GM12878 (cell line): ENCODE measurements at regions not wholly inside any gene's neighbourhood (a gene's known extent, or its start where the extent isn't known, plus 50 kb on each side); places are given as distances from the start of the nearest gene placed in this dataset.

Experiments
- ATAC-seq: fragments of 200-7000 bp; cut with Tn5 transposase; 3 replicates; pipeline ENCODE4 v1.9.1; 2020; ENCODE audit warnings: mild to moderate bottlenecking, moderate library complexity
- BruUV-seq: library from RNA; stranded (reverse); fragments of 400-500 nt; replicated peaks from 2 replicates; lab custom pipeline; 2021; lab: Mats Ljungman, UMichigan
- CTCF ChIA-PET: fragments of 300-600 bp; sonication (Branson Sonifier 250); formaldehyde crosslinking; extraction: SDS; loops from one replicate; lab custom pipeline; 2021; ENCODE audit warnings: inconsistent platforms; lab: Yijun Ruan, JAX
- POLR2A ChIA-PET: fragments of 350-600 bp; formaldehyde crosslinking; extraction: SDS; loops from one replicate; lab custom pipeline; 2021; ENCODE audit warnings: inconsistent platforms; lab: Charles Lee
- RAD21 ChIA-PET: fragments of 300-600 bp; sonication (Branson Sonifier 250); formaldehyde crosslinking; loops from one replicate; lab custom pipeline; 2023; ENCODE audit warnings: antibody characterized with exemption; ENCODE audit not compliant: unreplicated experiment; lab: Charles Lee
- SMC1A ChIA-PET: fragments of 300-600 bp; sonication (Branson Sonifier 250); formaldehyde crosslinking; loops from one replicate; lab custom pipeline; 2023; ENCODE audit not compliant: unreplicated experiment, uncharacterized antibody; lab: Charles Lee
- DNase-seq: peaks from one replicate; pipeline ENCODE4 v3.0.0-alpha.2; 2011; ENCODE audit warnings: low read depth, low spot score
- FAIRE-seq: peaks from 3 replicates; lab custom pipeline; 2011; peaks lifted over from hg19 to GRCh38; lab: Jason Lieb, UNC
- H2AFZ ChIP-seq: 2 replicates; pipeline ENCODE4 v1.6.0; 2011; ENCODE audit warnings: low read depth, low read length, control low read depth; ENCODE audit not compliant: control insufficient read depth
- H3K27ac ChIP-seq: 2 replicates; pipeline ENCODE4 v1.5.1; 2011; ENCODE audit warnings: control low read depth; ENCODE audit not compliant: control insufficient read depth, insufficient read depth
- H3K27me3 ChIP-seq, 2 experiments: replicated peaks in 1 of 2; 2 replicates each; pipeline versions ENCODE4 v1.6.0 to v1.6.1; 2011; ENCODE audit warnings: low read length in 1 of 2; ENCODE audit not compliant: control insufficient read depth in 2 of 2, insufficient read depth in 2 of 2
- H3K36me3 ChIP-seq, 2 experiments: 2 replicates each; pipeline ENCODE4 v1.5.1; 2011; ENCODE audit warnings: low read length in 1 of 2; ENCODE audit not compliant: control insufficient read depth in 2 of 2, insufficient read depth in 2 of 2
- H3K4me1 ChIP-seq: 2 replicates; pipeline ENCODE4 v1.6.1; 2011; ENCODE audit warnings: mild to moderate bottlenecking, low read length, moderate library complexity, mixed read lengths; ENCODE audit not compliant: control insufficient read depth, insufficient read depth
- H3K4me2 ChIP-seq: 2 replicates; pipeline ENCODE4 v1.6.0; 2011; ENCODE audit warnings: control low read depth; ENCODE audit not compliant: control insufficient read depth, insufficient read depth
- H3K4me3 ChIP-seq: fragments of 200-600 bp; sonication (generic); 2 replicates; pipeline ENCODE4 v1.5.1; 2016
- H3K79me2 ChIP-seq: 2 replicates; pipeline ENCODE4 v1.6.0; 2011; ENCODE audit warnings: low read length; ENCODE audit not compliant: control insufficient read depth, insufficient read depth
- H3K9ac ChIP-seq: 2 replicates; pipeline ENCODE4 v1.8.0; 2011; ENCODE audit warnings: low read length, control low read depth, mixed read lengths; ENCODE audit not compliant: control insufficient read depth, insufficient read depth
- H3K9me3 ChIP-seq: replicated peaks from 3 replicates; pipeline ENCODE4 v1.5.1; 2011; ENCODE audit warnings: mild to moderate bottlenecking, low read length; ENCODE audit not compliant: control insufficient read depth, insufficient read depth
- H4K20me1 ChIP-seq: 2 replicates; pipeline ENCODE4 v1.6.0; 2011; ENCODE audit not compliant: control insufficient read depth, insufficient read depth
- BACH1 ChIP-seq: fragments of 450-650 bp; IDR thresholded peaks from 2 replicates; pipeline ENCODE4 v1.6.1; 2017; ENCODE audit warnings: mild to moderate bottlenecking, borderline replicate concordance
- GABPA ChIP-seq: IDR thresholded peaks from 2 replicates; pipeline ENCODE4 v1.6.1; 2014; ENCODE audit warnings: antibody characterized with exemption, low read depth, mild to moderate bottlenecking, inconsistent platforms
- GATAD2B ChIP-seq: fragments of 450-650 bp; conservative IDR thresholded peaks from 2 replicates; pipeline ENCODE4 v1.6.1; 2017; ENCODE audit warnings: low read depth, mild to moderate bottlenecking, moderate library complexity
- MLLT1 ChIP-seq: fragments of 450-650 bp; IDR thresholded peaks from 2 replicates; pipeline ENCODE4 v1.6.1; 2016; ENCODE audit warnings: mild to moderate bottlenecking
- RELB ChIP-seq: fragments of 450-650 bp; IDR thresholded peaks from 2 replicates; pipeline ENCODE4 v1.6.1; 2017; ENCODE audit warnings: low read depth, mild to moderate bottlenecking, moderate library complexity
- REST ChIP-seq: IDR thresholded peaks from 2 replicates; pipeline ENCODE4 v1.6.1; 2012; ENCODE audit warnings: mild to moderate bottlenecking, low read depth, low read length
- SIN3A ChIP-seq: IDR thresholded peaks from 2 replicates; pipeline ENCODE4 v1.6.1; 2012; ENCODE audit warnings: low read depth, low read length, improper control_type of control experiment
- SIX5 ChIP-seq: IDR thresholded peaks from 2 replicates; pipeline ENCODE4 v1.6.1; 2011; ENCODE audit warnings: mild to moderate bottlenecking, low read depth, low read length, moderate library complexity; ENCODE audit not compliant: severe bottlenecking
- SMAD1 ChIP-seq: fragments of 450-650 bp; IDR thresholded peaks from 2 replicates; pipeline ENCODE4 v1.6.1; 2018; ENCODE audit warnings: mild to moderate bottlenecking, low read depth; ENCODE audit not compliant: partially characterized antibody
- STAT1 ChIP-seq: fragments of 450-650 bp; conservative IDR thresholded peaks from 2 replicates; pipeline ENCODE4 v1.6.1; 2014; ENCODE audit warnings: antibody characterized with exemption, mild to moderate bottlenecking
- SUZ12 ChIP-seq: fragments of 200-600 bp; sonication (generic); IDR thresholded peaks from one replicate; pipeline ENCODE4 v1.6.1; 2018; ENCODE audit warnings: antibody characterized with exemption, mild to moderate bottlenecking; ENCODE audit not compliant: unreplicated experiment
- TCF3 ChIP-seq: IDR thresholded peaks from 2 replicates; pipeline ENCODE4 v1.6.1; 2012; ENCODE audit warnings: low read depth, mild to moderate bottlenecking, low read length, borderline replicate concordance; ENCODE audit not compliant: insufficient read depth
- WRNIP1 ChIP-seq: IDR thresholded peaks from 2 replicates; pipeline ENCODE4 v1.6.1; 2011; ENCODE audit warnings: low read depth, low read length, improper control_type of control experiment, borderline replicate concordance
- WGBS: methylation state at CpG from one replicate; pipeline ENCODE4 v1.1.6; 2016; ENCODE audit warnings: low lambda C conversion rate; ENCODE audit not compliant: insufficient replicate concordance, insufficient coverage; ENCODE audit errors: missing lambda C conversion rate; 5-methylcytosine and 5-hydroxymethylcytosine counted together
- in situ Hi-C: fragments of 300-500 bp; cut with MboI; formaldehyde crosslinking; loops from 9 replicates; pipeline ENCODE4 v1.14.3; 2018; ENCODE audit warnings: mixed read lengths
- intact Hi-C: fragments of 100-400 bp; cut with micrococcal nuclease; formaldehyde crosslinking; loops from one replicate; pipeline ENCODE4 v1.14.2; 2022; ENCODE audit not compliant: unreplicated experiment

- Histone ChIP-seq H4K20me1 (no peaks in the 10 kb centered on the region), H2AFZ (no peak overlapping the region), H3K4me3 (no peak overlapping the region), H3K27me3 (no peaks in the 10 kb centered on the region), H3K4me2 (no peak overlapping the region), H3K9me3 (no peaks in the 10 kb centered on the region), H3K27ac (no peak overlapping the region), H3K4me1 (no peaks in the 10 kb centered on the region), H3K79me2 (no peaks in the 10 kb centered on the region), H3K36me3 (no peaks in the 10 kb centered on the region), H3K9ac (no peak overlapping the region)
- intact Hi-C loops (no loop called here), in situ Hi-C loops (no loop called here)
- ATAC-seq (no peak), FAIRE-seq (no peak), DNase-seq (no peak)
- TF ChIP-seq STAT1 (no peak), MLLT1 (no peak), SIN3A (no peak), GATAD2B (no peak), BACH1 (no peak), GABPA (no peak), SMAD1 (no peak)
- POLR2A ChIA-PET: no interaction called here
- no TSS peak for BruUV-seq
- WGBS: 11% methylated on average over 3 of the region's 3 CpGs
- CTCF ChIA-PET: no interaction called here
- SMC1A ChIA-PET: interaction anchor here (0.7 kb wide), 1 partner anchor 561 kb away, joined by 3 read pairs; no protein-coding TSS in a partner anchor
- RAD21 ChIA-PET: no interaction called here
Observed at GRCh38 chr16:77612596-77612995, 109.7 kb upstream of the NUDT7 start.

- Histone ChIP-seq H3K27me3 (no peaks in the 10 kb centered on the region), H3K4me3 (no peak overlapping the region), H4K20me1 (no peaks in the 10 kb centered on the region), H2AFZ (no peak overlapping the region), H3K9me3 (no peaks in the 10 kb centered on the region), H3K4me2 (no peak overlapping the region), H3K36me3 (no peaks in the 10 kb centered on the region), H3K27ac (no peak overlapping the region), H3K9ac (no peak overlapping the region), H3K4me1 (no peaks in the 10 kb centered on the region), H3K79me2 (no peaks in the 10 kb centered on the region)
- no TSS peak for BruUV-seq
- DNase-seq (no peak), FAIRE-seq (no peak), ATAC-seq (no peak)
- ChIA-PET RAD21 (no interaction called here), POLR2A (no interaction called here), CTCF (no interaction called here), SMC1A (no interaction called here)
- in situ Hi-C loops: no loop called here
- intact Hi-C loops: no loop called here
- WGBS: 0% methylated on average over 2 of the region's 2 CpGs
- TF ChIP-seq RELB: no peak
- no peak for TF ChIP-seq WRNIP1
- no peak for TF ChIP-seq SUZ12
- no peak for TF ChIP-seq TCF3
- TF ChIP-seq SIX5: no peak
- TF ChIP-seq REST: no peak
Observed at GRCh38 chr16:77613095-77613494, 109.2 kb upstream of the NUDT7 start.
